Large intestine (tissue), 3 donors: ENCODE measurements at regions not wholly inside any gene's neighbourhood (a gene's known extent, or its start where the extent isn't known, plus 50 kb on each side); places are given as distances from the start of the nearest gene placed in this dataset.

ENCODE experiments used
- DNase-seq, 2 donors: peaks; one replicate each; pipeline versions ENCODE4 v3.0.0 to v3.0.0-alpha.2; 2013
- H3K27ac ChIP-seq: one replicate; pipeline ENCODE4 v1.5.1; 2013; ENCODE audit warnings: low read length
- H3K27me3 ChIP-seq: 2 replicates; pipeline ENCODE4 v1.6.1; 2013; ENCODE audit warnings: low read length; ENCODE audit not compliant: control insufficient read depth, insufficient read depth
- H3K36me3 ChIP-seq: 2 replicates; pipeline ENCODE4 v1.6.1; 2013; ENCODE audit warnings: low read length; ENCODE audit not compliant: control insufficient read depth, insufficient read depth
- H3K4me1 ChIP-seq: one replicate; pipeline ENCODE4 v1.6.1; 2013; ENCODE audit warnings: low read length; ENCODE audit not compliant: control insufficient read depth, insufficient read depth
- H3K4me3 ChIP-seq: one replicate; pipeline ENCODE4 v1.5.1; 2013; ENCODE audit warnings: low read length
- H3K9me3 ChIP-seq: one replicate; pipeline ENCODE4 v1.6.1; 2013; ENCODE audit warnings: mild to moderate bottlenecking, low read depth, low read length, moderate library complexity; ENCODE audit not compliant: control insufficient read depth
- WGBS: methylation state at CpG from one replicate; pipeline ENCODE4 v1.1.5; 2013; ENCODE audit warnings: low lambda C conversion rate; ENCODE audit not compliant: insufficient coverage; 5-methylcytosine and 5-hydroxymethylcytosine counted together

GRCh38 chr16:52805559-52806168 is 247.0 kb downstream of the CHD9NB start:
- no peaks in the 10 kb centered on the region for H3K9me3 ChIP-seq
- H3K27ac ChIP-seq, result no peak overlapping the region

GRCh38 chr16:52800432-52800831 is 252.3 kb downstream of the CHD9NB start:
- DNase-seq, result no peak

More at GRCh38 chr16:52805559-52806168, 247.0 kb downstream of the CHD9NB start:
- no CpG with 5 or more reads among the region's 3 CpGs for WGBS
- H3K4me1 ChIP-seq, result no peaks in the 10 kb centered on the region
- no peaks in the 10 kb centered on the region for H3K27me3 ChIP-seq
- H3K36me3 ChIP-seq, result no peaks in the 10 kb centered on the region
- DNase-seq, result no peak
- no peak overlapping the region for H3K4me3 ChIP-seq

GRCh38 chr16:52799149-52799548 is 252.2 kb upstream of the TOX3 start:
- H3K4me3 ChIP-seq, result no peak overlapping the region
- no peaks in the 10 kb centered on the region for H3K9me3 ChIP-seq
- no peaks in the 10 kb centered on the region for H3K4me1 ChIP-seq
- no CpG with 5 or more reads among the region's 2 CpGs for WGBS
- H3K27me3 ChIP-seq, result no peaks in the 10 kb centered on the region
- H3K36me3 ChIP-seq, result no peaks in the 10 kb centered on the region
- no peak overlapping the region for H3K27ac ChIP-seq
- DNase-seq, result no peak

More at GRCh38 chr16:52800432-52800831, 252.3 kb downstream of the CHD9NB start:
- Histone ChIP-seq H3K4me1 (no peaks in the 10 kb centered on the region), H3K27ac (no peak overlapping the region), H3K4me3 (no peak overlapping the region), H3K27me3 (no peaks in the 10 kb centered on the region), H3K36me3 (no peaks in the 10 kb centered on the region), H3K9me3 (no peaks in the 10 kb centered on the region)
- WGBS, result 0% methylated on average over 1 of the region's 4 CpGs

GRCh38 chr16:52787709-52788108 is 240.8 kb upstream of the TOX3 start:
- no peak for DNase-seq
- H3K4me1 ChIP-seq, result no peaks in the 10 kb centered on the region
- WGBS, result no CpG with 5 or more reads among the region's 3 CpGs
- H3K27me3 ChIP-seq, result no peaks in the 10 kb centered on the region
- no peaks in the 10 kb centered on the region for H3K36me3 ChIP-seq
- H3K4me3 ChIP-seq, result no peak overlapping the region
- H3K9me3 ChIP-seq, result no peaks in the 10 kb centered on the region
- H3K27ac ChIP-seq, result no peak overlapping the region

- Histone ChIP-seq H3K36me3 (no peaks in the 10 kb centered on the region), H3K27ac (no peak overlapping the region), H3K27me3 (no peaks in the 10 kb centered on the region), H3K9me3 (no peaks in the 10 kb centered on the region), H3K4me3 (no peak overlapping the region), H3K4me1 (no peaks in the 10 kb centered on the region)
- WGBS, result no CpG with 5 or more reads among the region's 3 CpGs
- DNase-seq, result no peak
Measured at GRCh38 chr16:52786091-52786490, 239.1 kb upstream of the TOX3 start.

- Histone ChIP-seq H3K27me3 (no peaks in the 10 kb centered on the region), H3K4me3 (no peak overlapping the region), H3K27ac (no peak overlapping the region), H3K9me3 (no peaks in the 10 kb centered on the region), H3K4me1 (no peaks in the 10 kb centered on the region), H3K36me3 (no peaks in the 10 kb centered on the region)
- WGBS, result no CpG with 5 or more reads among the region's 4 CpGs
- no peak for DNase-seq
Measured at GRCh38 chr16:52785653-52786052, 238.7 kb upstream of the TOX3 start.

GRCh38 chr16:52783616-52784015 is 236.7 kb upstream of the TOX3 start:
- Histone ChIP-seq H3K36me3 (no peaks in the 10 kb centered on the region), H3K27ac (no peak overlapping the region), H3K4me1 (no peaks in the 10 kb centered on the region), H3K9me3 (no peaks in the 10 kb centered on the region), H3K4me3 (no peak overlapping the region), H3K27me3 (no peaks in the 10 kb centered on the region)
- DNase-seq, result no peak

- H3K36me3 ChIP-seq, result no peaks in the 10 kb centered on the region
- H3K27ac ChIP-seq, result no peak overlapping the region
Measured at GRCh38 chr16:52781005-52781630, 234.2 kb upstream of the TOX3 start.

GRCh38 chr16:52773026-52773425 is 226.1 kb upstream of the TOX3 start:
- Histone ChIP-seq H3K27me3 (no peaks in the 10 kb centered on the region), H3K4me3 (no peak overlapping the region), H3K4me1 (no peaks in the 10 kb centered on the region), H3K27ac (no peak overlapping the region), H3K36me3 (no peaks in the 10 kb centered on the region), H3K9me3 (no peaks in the 10 kb centered on the region)
- no CpG with 5 or more reads among the region's 1 CpG for WGBS
- DNase-seq, result no peak

More at GRCh38 chr16:52781005-52781630, 234.2 kb upstream of the TOX3 start:
- H3K4me3 ChIP-seq, result no peak overlapping the region
- H3K9me3 ChIP-seq, result no peaks in the 10 kb centered on the region
- DNase-seq, result no peak
- no peaks in the 10 kb centered on the region for H3K4me1 ChIP-seq
- no peaks in the 10 kb centered on the region for H3K27me3 ChIP-seq
- WGBS, result 38% methylated on average over 2 of the region's 11 CpGs

- no peak overlapping the region for H3K27ac ChIP-seq
- no peaks in the 10 kb centered on the region for H3K36me3 ChIP-seq
- no CpG with 5 or more reads among the region's 4 CpGs for WGBS
- DNase-seq, result no peak
- H3K4me3 ChIP-seq, result no peak overlapping the region
- H3K4me1 ChIP-seq, result no peaks in the 10 kb centered on the region
- H3K9me3 ChIP-seq, result no peaks in the 10 kb centered on the region
- H3K27me3 ChIP-seq, result no peaks in the 10 kb centered on the region
Measured at GRCh38 chr16:52770828-52771227, 223.9 kb upstream of the TOX3 start.

GRCh38 chr16:52758473-52758855 is 211.5 kb upstream of the TOX3 start:
- H3K4me3 ChIP-seq, result no peak overlapping the region
- peaks cover 8% of the 10 kb centered on the region for H3K9me3 ChIP-seq
- H3K36me3 ChIP-seq, result no peaks in the 10 kb centered on the region
- DNase-seq, result no peak
- H3K27ac ChIP-seq, result no peak overlapping the region
- no peaks in the 10 kb centered on the region for H3K4me1 ChIP-seq
- no peaks in the 10 kb centered on the region for H3K27me3 ChIP-seq
- 100% methylated on average over 1 of the region's 5 CpGs for WGBS
